ENCODE measurements at regions not wholly inside any gene's neighbourhood (a gene's known extent, or its start where the extent isn't known, plus 50 kb on each side); places are given as distances from the start of the nearest gene placed in this dataset.

DNA sequence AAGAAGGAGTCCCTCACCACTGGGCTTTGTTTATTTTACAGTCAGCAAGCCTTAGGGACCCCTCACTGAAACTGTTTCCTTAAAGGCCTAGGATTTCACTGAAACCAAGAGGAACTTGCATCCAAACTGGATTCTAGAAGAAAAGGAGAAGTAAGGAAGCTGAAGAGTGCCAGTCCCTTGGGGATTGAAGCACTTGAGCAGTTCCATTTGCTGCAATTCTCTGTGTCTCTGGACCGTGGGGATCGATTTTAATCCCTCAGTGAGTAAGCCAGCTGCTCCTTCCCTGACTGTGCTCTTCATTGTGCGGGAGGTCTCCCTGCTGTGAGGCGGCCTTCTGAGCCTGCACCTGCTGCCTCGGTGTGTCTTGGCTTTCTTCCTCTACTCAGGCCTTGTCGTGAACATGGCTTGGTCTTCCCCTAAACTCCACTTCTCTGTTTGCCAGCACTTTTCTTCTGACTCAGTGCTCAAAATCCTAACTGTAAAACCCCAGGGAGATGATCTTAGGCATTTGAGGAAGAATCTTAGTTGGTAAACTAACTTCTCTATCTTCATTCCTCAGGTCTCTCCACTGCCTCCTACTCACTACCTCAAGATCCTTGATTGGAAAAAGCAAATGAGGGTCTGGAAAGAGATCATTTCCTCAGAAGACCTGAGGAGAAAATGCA is 132.6 kb downstream of the SLC38A6 start:
- no peak for TF ChIP-seq EZH2 (IDR thresholded peaks at IDR 0.05; ENCODE audit: insufficient read depth, low read length)
- TF ChIP-seq, protein P1, sequence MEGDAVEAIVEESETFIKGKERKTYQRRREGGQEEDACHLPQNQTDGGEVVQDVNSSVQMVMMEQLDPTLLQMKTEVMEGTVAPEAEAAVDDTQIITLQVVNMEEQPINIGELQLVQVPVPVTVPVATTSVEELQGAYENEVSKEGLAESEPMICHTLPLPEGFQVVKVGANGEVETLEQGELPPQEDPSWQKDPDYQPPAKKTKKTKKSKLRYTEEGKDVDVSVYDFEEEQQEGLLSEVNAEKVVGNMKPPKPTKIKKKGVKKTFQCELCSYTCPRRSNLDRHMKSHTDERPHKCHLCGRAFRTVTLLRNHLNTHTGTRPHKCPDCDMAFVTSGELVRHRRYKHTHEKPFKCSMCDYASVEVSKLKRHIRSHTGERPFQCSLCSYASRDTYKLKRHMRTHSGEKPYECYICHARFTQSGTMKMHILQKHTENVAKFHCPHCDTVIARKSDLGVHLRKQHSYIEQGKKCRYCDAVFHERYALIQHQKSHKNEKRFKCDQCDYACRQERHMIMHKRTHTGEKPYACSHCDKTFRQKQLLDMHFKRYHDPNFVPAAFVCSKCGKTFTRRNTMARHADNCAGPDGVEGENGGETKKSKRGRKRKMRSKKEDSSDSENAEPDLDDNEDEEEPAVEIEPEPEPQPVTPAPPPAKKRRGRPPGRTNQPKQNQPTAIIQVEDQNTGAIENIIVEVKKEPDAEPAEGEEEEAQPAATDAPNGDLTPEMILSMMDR (IDR thresholded peaks at IDR 0.05; ENCODE audit: insufficient read depth, low read depth, low read length): no peak

Data from astrocyte (in vitro differentiated cells and primary cell).